Colonic mucosa (tissue), 4 donors: ENCODE measurements at regions not wholly inside any gene's neighbourhood (a gene's known extent, or its start where the extent isn't known, plus 50 kb on each side); places are given as distances from the start of the nearest gene placed in this dataset.
"Not testable (repeated sequence)": the region's sequence is repeated elsewhere in the genome, so short reads cannot be mapped to it uniquely, and the experiment has no call there.

Experiments used
- DNase-seq: peaks from one replicate; pipeline ENCODE4 v3.0.0-alpha.2; 2020
- H3K27ac ChIP-seq: fragments of 200-600 bp; one replicate; pipeline ENCODE4 v1.8.0; 2021
- H3K27me3 ChIP-seq: fragments of 200-600 bp; one replicate; pipeline ENCODE4 v1.8.0; 2021
- H3K36me3 ChIP-seq: fragments of 200-600 bp; one replicate; pipeline ENCODE4 v1.8.0; 2021
- H3K4me1 ChIP-seq: fragments of 200-600 bp; one replicate; pipeline ENCODE4 v1.8.0; 2021; ENCODE audit warnings: mild to moderate bottlenecking
- H3K4me3 ChIP-seq: fragments of 200-600 bp; one replicate; pipeline ENCODE4 v1.8.0; 2021
- H3K9ac ChIP-seq, 2 donors: one replicate each; pipeline ENCODE4 v1.7.0; 2013; ENCODE audit warnings: control low read depth in 2 of 2, low read depth in 2 of 2, low read length in 2 of 2
- H3K9me3 ChIP-seq: fragments of 200-600 bp; one replicate; pipeline ENCODE4 v1.8.0; 2021
- intact Hi-C: fragments of 100-400 bp; cut with DNase I; formaldehyde crosslinking; loops from one replicate; pipeline ENCODE4 v1.14.1; 2022
- TF ChIP-seq, protein P1 (sequence below): fragments of 200-600 bp; IDR thresholded peaks from one replicate; pipeline ENCODE4 v1.8.0; 2022; ENCODE audit warnings: antibody characterized with exemption, mild to moderate bottlenecking
- donor health status: healthy.
- donor health status: DM: no; HTN: no; CAD: no.
- donor health status: DM: no; HTN: no; CAD: no.

DNA sequence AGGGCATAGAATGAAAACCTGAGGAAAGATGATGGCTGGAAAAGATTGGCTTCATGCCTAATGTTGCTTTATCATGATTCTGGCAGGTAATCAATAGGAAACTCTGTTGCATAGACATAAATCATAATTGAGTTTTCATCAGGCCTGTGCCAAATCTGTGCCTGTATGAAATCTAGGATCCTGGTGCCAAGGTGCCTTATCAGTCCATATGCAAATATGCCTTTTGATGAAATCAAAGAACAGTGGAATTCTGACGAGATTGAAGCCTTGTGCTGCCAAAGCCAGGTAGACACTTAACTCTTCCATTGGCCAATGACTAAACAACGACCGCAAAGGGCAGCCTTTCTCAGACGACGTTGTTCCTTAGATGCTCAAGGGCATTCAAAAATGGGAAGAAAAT, 170.0 kb upstream of the CRIM1 start:
- H3K4me1 ChIP-seq, result no peaks in the 10 kb centered on the region
- no peak overlapping the region for H3K9ac ChIP-seq
- no peaks in the 10 kb centered on the region for H3K27me3 ChIP-seq
- DNase-seq, result no peak
- intact Hi-C loops, result no loop called here
- TF ChIP-seq, protein P1, sequence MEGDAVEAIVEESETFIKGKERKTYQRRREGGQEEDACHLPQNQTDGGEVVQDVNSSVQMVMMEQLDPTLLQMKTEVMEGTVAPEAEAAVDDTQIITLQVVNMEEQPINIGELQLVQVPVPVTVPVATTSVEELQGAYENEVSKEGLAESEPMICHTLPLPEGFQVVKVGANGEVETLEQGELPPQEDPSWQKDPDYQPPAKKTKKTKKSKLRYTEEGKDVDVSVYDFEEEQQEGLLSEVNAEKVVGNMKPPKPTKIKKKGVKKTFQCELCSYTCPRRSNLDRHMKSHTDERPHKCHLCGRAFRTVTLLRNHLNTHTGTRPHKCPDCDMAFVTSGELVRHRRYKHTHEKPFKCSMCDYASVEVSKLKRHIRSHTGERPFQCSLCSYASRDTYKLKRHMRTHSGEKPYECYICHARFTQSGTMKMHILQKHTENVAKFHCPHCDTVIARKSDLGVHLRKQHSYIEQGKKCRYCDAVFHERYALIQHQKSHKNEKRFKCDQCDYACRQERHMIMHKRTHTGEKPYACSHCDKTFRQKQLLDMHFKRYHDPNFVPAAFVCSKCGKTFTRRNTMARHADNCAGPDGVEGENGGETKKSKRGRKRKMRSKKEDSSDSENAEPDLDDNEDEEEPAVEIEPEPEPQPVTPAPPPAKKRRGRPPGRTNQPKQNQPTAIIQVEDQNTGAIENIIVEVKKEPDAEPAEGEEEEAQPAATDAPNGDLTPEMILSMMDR, result no peak
- no peak overlapping the region for H3K27ac ChIP-seq
- H3K4me3 ChIP-seq, result no peak overlapping the region
- H3K36me3 ChIP-seq, result no peaks in the 10 kb centered on the region
- H3K9me3 ChIP-seq, result no peaks in the 10 kb centered on the region

DNA sequence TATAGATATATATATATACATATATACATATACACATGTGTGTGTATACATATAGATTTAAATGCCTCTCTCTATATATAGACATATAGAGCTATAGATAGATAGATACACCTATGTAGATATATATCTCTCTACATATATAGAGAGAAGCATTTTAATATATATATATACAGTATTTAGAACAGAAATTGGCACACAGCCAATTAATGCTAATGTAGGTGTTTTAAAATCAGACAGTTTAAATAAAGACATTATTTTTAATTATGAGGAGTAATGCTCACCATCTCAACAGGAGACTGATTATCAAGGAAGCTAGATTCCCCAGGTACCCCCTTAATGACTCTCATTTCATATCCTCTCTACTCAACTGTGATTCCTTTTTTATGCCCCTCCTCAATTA, 170.7 kb upstream of the CRIM1 start:
- Histone ChIP-seq H3K9me3 (no peaks in the 10 kb centered on the region), H3K4me3 (no peak overlapping the region), H3K4me1 (no peaks in the 10 kb centered on the region), H3K36me3 (no peaks in the 10 kb centered on the region), H3K27me3 (no peaks in the 10 kb centered on the region), H3K9ac (no peak overlapping the region), H3K27ac (no peak overlapping the region)
- intact Hi-C loops, result no loop called here
- TF ChIP-seq, protein P1, result no peak
- no peak for DNase-seq

DNA sequence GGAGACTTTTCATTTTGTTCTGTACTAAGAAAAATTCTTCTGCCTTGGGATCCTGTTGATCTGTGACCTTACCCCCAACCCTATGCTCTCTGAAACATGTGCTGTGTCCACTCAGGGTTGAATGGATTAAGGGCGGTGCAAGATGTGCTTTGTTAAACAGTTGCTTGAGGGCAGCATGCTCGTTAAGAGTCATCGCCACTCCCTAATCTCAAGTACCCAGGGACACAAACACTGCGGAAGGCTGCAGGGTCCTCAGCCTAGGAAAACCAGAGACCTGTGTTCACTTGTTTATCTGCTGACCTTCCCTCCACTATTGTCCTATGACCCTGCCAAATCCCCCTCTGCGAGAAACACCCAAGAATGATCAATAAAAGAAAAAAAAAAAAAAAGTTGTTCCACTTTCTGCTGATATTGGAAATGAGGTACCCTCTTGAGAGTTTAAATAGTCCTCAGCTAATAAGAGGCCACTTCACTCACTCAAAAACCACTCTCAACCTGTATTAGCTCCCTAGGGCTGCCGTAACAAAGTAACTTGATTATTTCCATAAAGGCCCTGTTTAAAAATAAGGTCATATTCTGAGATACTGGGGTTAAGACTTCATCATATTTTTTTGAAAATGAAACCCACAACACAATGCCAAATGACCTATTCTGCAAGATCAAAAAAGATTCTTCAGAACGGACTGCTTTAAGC, 174.6 kb upstream of the CRIM1 start:
- H3K27ac ChIP-seq, H3K4me3 ChIP-seq, H3K36me3 ChIP-seq, DNase-seq, H3K9me3 ChIP-seq, intact Hi-C loops, H3K27me3 ChIP-seq, H3K9ac ChIP-seq, H3K4me1 ChIP-seq: not testable (repeated sequence)

DNA sequence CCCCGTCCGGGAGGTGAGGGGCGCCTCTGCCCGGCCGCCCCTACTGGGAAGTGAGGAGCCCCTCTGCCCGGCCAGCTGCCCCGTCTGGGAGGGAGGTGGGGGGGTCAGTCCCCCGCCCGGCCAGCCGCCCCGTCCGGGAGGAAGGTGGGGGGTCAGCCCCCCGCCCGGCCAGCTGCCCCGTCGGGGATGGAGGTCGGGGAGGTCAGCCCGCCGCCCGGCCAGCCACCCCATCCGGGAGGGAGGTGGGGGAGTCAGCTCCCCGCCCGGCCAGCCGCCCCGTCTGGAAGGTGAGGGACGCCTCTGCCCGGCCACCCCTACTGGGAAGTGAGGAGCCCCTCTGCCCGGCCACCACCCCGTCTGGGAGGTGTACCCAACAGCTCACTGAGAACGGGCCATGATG, 175.3 kb upstream of the CRIM1 start:
- H3K9me3 ChIP-seq, H3K27me3 ChIP-seq, H3K4me3 ChIP-seq, H3K9ac ChIP-seq, intact Hi-C loops, H3K4me1 ChIP-seq, DNase-seq, H3K36me3 ChIP-seq, H3K27ac ChIP-seq: not testable (repeated sequence)

DNA sequence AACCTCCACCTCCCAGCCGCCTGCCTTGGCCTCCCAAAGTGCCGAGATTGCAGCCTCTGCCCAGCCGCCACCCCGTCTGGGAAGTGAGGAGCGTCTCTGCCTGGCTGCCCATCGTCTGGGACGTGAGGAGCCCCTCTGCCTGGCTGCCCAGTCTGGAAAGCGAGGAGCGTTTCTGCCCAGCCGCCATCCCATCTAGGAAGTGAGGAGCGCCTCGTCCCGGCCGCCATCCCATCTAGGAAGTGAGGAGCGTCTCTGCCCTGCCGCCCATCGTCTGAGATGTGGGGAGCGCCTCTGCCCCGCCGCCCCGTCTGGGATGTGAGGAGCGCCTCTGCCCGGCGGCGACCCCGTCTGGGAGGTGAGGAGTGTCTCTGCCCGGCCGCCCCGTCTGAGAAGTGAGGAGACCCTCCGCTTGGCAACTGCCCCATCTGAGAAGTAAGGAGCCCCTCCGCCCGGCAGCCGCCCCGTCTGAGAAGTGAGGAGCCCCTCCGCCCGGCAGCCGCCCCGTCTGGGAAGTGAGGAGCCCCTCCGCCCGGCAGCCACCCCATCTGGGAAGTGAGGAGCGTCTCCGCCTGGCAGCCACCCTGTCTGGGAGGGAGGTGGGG, 175.8 kb upstream of the CRIM1 start:
- H3K4me3 ChIP-seq, H3K27me3 ChIP-seq, H3K9me3 ChIP-seq, intact Hi-C loops, H3K36me3 ChIP-seq, H3K4me1 ChIP-seq, DNase-seq, H3K27ac ChIP-seq, H3K9ac ChIP-seq: not testable (repeated sequence)

DNA sequence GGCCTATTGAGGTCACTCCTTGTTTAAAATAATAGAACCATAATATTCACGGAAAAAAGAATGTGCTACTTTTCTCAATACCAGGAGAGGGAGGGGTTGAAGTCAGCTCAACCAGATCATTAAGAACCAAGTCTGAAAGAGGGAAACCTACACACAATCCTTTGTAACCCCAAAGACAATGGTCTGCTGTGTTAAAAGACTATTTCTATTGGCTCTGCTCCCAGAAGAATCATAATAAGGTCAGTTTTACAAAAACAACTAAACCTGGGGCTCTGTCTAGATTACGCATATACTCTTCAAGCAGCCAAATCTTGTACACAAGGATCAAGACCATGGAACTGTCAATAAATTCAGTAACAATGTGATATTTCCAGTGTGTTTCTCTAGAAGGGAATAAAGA, 177.2 kb upstream of the CRIM1 start:
- Histone ChIP-seq H3K9ac (no peak overlapping the region), H3K27me3 (no peaks in the 10 kb centered on the region), H3K36me3 (no peaks in the 10 kb centered on the region), H3K4me1 (no peaks in the 10 kb centered on the region), H3K27ac (no peak overlapping the region), H3K4me3 (no peak overlapping the region), H3K9me3 (no peaks in the 10 kb centered on the region)
- intact Hi-C loops, result no loop called here
- TF ChIP-seq, protein P1, result no peak
- DNase-seq, result no peak

DNA sequence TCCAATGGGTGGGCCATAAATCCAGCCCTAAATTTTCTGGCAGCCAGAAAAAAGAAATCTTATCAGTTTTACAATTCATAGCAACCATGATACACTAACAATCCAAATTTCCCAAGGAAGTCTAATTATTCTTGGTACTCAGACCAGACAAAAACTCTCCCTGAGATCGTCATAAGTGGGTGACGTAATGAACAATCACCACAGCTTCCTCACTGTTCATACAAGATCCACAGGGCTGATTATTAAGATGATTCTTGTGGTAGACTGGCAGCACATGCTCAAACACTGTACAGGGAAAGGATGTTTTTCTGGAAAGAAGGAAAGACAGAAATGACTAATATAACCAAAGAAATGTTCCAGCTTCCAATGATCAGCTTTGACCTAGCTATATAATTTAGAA, 178.3 kb upstream of the CRIM1 start:
- Histone ChIP-seq H3K4me3 (no peak overlapping the region), H3K9ac (no peak overlapping the region), H3K4me1 (no peaks in the 10 kb centered on the region), H3K9me3 (no peaks in the 10 kb centered on the region), H3K27me3 (no peaks in the 10 kb centered on the region), H3K36me3 (no peaks in the 10 kb centered on the region), H3K27ac (no peak overlapping the region)
- no peak for DNase-seq
- intact Hi-C loops, result no loop called here
- TF ChIP-seq, protein P1, result no peak
